ENCODE measurements at regions not wholly inside any gene's neighbourhood (a gene's known extent, or its start where the extent isn't known, plus 50 kb on each side); places are given as distances from the start of the nearest gene placed in this dataset.

- TF ChIP-seq CTCF (IDR thresholded peaks at IDR 0.05; ENCODE audit: insufficient read depth, low read length, poor library complexity, severe bottlenecking) (no peak), EZH2phosphoT487 (conservative IDR thresholded peaks at IDR 0.05; ENCODE audit: low read length) (no peak)
Measured at GRCh38 chr18:37665346-37665745, 99.7 kb upstream of the CELF4 start.

All from SU-DHL-6 (cell line).